Amniotic epithelial cell (primary cell): ENCODE measurements at regions not wholly inside any gene's neighbourhood (a gene's known extent, or its start where the extent isn't known, plus 50 kb on each side); places are given as distances from the start of the nearest gene placed in this dataset.
"Not testable (repeated sequence)": the region's sequence is repeated elsewhere in the genome, so short reads cannot be mapped to it uniquely, and the experiment has no call there.

Source experiments
- DNase-seq: peaks from one replicate; pipeline ENCODE4 v3.0.0-alpha.2; 2010; ENCODE audit warnings: low read depth

DNA sequence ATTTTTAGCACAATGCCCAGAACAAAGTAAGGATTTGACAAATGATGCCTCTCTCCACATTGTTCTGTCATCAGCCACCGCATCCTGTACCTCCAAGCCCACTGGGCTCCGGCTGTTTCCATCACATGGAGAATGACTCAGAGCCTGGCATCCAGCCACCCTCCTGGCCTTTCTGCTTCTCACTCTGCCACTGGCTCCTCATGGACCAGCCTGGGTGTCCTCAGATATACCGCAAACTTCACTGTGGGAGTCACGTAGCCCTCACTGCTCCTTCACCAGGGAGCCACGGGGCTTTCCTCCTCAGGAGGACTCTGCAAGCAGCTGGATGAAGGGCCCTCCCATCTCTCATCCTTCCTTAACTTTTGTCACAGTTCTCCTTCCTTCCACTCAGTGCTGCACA is 943.0 kb downstream of the TUBA3C start:
- not testable (repeated sequence) for DNase-seq

DNA sequence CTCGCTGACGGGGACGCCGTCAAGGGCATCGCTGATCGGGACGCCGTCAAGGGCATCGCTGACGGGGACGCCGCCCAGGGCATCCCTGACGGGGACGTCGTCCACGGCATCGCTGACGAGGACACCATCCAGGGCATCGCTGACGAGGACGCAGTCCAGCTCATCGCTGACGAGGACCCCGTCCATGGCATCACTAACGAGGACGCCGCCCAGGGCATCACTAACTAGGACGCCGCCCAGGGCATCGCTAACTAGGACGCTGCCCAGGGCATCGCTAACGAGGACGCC is 945.2 kb downstream of the TUBA3C start:
- no peak for DNase-seq

DNA sequence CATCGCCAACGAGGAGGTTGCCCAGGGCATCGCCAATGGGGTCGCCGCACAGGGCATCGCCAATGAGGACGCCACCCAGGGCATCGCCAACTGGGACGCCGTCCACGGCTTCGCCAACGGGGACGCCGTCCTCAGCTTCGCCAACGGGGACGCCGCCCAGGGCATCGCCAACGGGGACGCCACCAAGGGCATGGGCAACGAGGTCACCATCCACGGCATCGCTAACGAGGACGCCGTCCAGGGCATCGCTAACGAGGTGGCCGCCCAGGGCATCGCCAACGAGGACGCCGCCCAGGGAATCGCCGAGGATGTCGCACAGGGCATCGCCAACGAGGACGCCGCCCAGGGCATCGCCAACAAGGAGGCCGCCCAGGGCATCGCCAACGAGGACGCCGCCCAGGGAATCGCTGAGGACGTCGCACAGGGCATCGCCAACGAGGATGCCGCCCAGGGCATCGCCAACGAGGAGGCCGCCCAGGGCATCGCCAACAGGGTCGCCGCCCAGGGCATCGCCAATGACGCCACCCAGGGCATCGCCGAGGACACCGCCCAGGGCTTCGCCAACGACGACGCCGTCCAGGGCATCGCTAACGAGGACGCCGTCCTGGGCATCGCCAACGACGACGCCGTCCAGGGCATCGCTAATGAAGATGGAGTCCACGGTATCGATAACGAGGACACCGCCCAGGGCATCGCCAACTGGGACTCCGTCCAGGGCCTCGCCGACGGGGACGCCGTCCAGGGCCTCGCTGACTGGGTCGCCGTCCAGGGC is 945.7 kb downstream of the TUBA3C start:
- no peak for DNase-seq

DNA sequence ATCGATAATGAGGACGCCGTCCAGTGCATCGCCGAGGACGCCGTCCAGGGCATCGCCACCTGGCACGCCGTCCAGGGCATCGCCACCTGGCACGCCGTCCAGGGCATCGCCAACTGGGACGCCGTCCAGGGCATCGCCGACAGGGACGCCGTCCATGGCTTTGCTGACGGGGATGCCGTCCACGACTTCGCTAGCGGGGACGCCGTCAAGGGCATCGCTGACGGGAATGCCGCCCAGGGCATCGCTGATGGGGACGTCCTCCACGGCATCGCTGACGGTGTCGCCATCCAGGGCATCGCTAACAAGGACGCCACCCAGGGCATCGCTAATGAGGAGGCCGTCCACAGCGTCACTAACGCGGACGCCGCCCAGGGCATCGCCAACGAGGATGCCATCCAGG is 946.5 kb downstream of the TUBA3C start:
- DNase-seq, result no peak

DNA sequence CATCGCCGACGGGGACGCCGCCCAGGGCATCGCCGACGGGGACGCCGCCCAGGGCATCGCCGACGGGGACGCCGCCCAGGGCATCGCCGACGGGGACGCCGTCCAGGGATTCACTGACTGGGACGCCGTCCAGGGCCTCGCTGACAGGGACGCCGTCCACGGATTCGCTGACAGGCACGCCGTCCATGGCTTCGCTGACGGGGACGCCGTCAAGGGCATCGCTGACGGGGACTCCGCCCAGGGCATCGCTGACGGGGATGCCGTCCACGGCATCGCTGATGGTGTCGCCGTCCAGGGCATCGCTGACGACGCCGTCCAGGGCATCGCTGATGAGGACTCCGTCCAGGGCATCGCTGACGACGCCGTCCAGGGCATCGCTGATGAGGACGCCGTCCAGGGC is 947.2 kb downstream of the TUBA3C start:
- DNase-seq, result not testable (repeated sequence)

DNA sequence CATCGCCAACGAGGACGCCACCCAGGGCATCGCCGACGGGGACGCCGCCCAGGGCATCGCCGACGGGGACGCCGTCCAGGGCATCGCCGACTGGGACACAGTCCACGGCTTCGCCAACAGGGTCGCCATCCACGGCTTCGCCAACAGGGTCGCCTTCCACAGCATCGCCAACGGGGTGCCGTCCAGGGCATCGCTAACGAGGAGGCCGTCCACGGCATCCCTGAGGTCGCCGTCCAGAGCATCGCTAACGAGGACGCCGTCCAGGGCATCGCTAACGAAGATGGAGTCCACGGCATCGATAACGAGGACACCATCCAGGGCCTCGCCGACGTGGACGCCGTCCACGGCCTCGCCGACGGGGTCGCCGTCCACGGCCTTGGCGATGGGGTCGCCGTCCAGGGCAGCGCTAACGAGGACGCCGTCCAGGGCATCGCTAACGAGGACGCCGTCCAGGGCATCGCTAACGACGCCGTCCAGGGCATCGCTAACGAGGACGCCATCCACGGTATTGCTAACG is 947.8 kb downstream of the TUBA3C start:
- DNase-seq, result no peak

DNA sequence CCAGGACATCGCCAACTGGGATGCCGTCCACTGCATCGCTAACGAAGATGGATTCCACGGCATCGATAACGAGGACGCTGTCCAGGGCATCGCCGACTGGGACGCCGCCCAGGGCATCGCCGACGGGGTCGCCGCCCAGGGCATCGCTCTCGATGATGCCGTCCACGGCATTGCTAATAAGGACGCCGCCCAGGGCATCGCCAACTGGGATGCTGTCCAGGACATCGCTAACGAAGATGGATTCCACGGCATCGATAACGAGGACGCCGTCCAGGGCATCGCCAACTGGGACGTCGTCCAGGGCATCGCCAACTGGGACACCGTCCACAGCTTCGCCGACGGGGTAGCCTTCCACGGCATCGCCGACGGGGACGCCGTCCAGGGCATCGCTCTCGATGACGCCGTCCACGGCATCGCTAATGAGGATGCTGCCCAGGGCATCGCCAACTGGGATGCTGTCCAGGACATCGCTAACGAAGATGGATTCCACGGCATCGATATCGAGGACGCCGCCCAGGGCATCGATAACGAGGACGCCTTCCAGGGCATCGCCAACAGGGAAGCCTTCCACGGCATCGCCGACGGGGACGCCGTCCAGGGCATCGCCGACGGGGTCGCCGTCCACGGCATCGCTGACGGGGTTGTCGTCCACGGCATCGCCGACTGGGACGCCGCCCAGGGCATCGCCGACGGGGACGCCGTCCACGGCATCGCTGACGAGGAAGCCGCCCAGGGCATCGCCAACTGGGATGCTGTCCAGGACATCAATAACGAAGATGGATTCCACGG is 948.4 kb downstream of the TUBA3C start:
- no peak for DNase-seq

DNA sequence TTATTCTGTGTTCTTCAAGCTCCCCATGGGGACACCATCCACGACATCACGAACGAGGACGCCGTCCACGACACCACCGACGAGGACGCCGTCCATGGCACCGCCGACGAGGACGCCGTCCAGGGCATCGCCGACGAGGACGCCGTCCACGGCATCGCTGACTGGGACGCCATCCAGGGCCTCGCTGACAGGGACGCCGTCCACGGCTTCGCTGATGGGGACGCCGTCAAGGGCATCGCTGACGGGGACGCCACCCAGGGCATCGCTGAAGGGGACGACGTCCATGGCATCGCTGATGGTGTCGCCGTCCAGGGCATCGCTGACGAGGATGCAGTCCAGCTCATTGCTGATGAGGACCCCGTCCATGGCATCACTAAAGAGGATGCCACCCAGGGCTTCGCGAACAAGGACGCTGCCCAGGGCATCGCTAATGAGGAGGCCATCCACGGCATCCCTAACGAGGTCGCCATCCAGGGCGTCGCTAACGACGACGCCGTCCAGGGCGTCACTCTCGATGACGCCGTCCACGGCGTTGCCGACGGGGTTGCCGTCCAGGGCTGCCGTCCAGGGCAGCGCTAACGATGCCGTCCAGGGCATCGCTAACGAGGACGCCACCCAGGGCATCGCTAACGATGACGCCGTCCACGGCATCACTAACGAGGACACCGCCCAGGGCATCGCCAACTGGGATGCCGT is 949.2 kb downstream of the TUBA3C start:
- no peak for DNase-seq

DNA sequence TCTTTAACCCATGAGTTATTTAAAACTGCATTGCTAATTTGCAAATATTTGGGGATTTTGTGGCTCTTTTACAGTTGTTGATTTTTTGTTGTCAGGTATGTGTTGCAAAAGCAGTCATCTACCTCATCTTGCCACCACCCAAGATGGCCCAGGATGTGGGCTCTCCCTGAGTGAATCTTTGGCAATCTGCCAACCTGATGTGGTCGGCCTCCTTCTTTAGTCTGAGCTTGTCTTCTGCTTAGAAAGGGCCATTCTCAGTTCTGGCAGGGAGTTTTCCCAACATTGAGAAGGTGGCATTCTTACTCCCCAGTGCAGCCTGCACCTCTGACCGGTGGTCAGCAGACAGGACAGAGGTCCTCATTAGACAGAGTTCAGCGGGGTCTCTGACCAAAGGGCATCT is 957.2 kb downstream of the TUBA3C start:
- DNase-seq, result not testable (repeated sequence)

DNA sequence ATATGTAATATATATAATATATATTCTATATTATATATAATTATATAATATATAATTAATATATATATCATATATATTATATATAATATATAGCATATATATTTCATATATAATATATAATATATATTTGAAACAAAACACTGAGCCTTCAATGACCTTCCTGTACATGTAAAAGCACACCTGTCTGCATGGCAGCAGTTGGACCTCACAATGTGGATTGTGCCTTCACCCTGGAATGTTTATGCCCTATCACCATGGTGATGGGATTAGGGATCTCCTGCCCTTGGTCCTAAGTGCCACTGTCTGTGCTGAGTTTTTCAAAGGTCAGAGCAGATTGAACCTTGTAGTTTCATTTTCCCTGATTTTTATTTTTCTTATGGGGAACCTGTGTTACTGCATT is 966.9 kb downstream of the TUBA3C start:
- not testable (repeated sequence) for DNase-seq

DNA sequence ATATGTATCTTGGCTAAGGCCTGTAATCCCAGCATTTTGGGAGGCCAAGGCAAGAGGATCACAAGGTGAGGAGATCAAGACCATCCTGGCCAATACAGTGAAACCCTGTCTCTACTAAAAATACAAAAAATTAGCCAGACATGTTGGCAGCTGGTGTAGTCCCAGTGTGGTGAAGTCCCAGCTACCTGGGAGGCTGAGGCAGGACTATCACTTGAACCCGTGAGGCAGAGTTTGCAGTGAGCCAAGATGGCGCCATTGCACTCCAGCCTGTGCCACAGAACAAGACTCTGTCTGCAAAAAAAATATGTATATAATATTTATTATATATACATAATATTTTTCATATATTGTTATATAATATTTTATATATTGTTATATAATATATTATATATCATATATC is 968.1 kb downstream of the TUBA3C start:
- DNase-seq, result not testable (repeated sequence)

DNA sequence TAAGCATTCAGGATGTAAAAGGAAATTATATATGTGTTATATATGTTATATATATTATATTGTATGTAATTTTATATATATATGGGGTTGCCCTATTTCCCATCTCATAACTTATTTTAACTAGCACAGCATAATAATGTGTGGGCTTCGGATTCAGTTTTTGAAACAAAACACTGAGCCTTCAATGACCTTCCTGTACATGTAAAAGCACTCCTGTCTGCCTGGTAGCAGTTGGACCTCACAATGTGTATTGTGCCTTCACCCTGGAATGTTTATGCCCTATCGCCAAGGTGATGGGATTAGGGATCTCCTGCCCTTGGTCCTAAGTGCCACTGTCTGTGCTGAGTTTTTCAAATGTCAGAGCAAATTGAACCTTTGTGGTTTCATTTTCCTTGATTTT is 968.8 kb downstream of the TUBA3C start:
- DNase-seq, result peak; percentile 4

DNA sequence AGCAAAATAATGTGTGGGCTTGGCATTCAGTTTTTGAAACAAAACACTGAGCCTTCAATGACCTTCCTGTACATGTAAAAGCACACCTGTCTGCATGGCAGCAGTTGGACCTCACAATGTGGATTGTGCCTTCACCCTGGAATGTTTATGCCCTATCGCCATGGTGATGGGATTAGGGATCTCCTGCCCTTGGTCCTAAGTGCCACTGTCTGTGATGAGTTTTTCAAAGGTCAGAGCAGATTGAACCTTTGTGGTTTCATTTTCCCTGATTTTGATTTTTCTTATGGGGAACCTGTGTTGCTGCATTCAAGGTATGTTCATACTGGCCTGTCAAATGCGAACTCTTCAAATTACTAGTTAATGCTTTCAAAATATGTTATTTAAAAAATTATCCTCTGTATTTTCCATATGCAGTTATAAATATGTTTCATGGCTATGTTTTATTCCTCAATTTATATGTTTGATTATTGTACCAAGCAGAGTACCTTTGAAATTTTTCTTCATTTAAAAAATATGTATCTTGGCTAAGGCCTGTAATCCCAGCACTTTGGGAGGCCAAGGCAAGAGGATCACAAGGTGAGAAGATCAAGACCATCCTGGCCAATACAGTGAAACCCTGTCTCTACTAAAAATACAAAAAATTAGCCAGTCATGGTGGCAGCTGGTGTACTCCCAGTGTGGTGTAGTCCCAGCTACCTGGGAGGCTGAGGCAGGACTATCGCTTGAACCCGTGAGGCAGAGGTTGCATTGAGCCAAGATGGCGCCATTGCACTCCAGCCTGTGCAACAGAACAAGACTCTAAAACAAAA is 969.7 kb downstream of the TUBA3C start:
- DNase-seq, result peak; percentile 3

DNA sequence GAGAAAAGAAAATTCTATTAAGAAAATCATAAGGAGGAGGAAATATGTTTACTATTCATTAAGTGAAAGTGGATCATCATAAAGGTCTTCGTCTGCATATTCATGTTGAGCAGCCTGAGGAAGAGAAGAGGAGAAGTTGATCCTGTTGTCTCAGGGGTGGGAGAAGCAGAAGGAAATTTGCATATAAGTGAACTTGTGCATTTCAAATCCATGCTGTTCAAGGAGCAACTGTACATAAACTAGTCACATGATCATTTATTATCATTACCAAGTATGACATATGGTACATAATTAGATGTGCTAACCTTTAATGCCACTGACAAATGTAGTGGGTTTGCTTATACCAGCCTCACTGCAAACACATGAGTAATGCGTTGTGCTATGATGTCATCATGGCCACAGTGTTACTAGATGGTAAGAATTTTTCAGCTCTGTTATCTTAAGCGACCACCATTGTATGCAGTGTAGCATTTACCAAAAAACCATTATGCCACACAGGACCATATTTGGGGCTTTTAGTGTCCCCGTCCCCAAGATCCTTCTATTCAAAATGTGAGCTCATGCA is 976.9 kb downstream of the TUBA3C start:
- not testable (repeated sequence) for DNase-seq

DNA sequence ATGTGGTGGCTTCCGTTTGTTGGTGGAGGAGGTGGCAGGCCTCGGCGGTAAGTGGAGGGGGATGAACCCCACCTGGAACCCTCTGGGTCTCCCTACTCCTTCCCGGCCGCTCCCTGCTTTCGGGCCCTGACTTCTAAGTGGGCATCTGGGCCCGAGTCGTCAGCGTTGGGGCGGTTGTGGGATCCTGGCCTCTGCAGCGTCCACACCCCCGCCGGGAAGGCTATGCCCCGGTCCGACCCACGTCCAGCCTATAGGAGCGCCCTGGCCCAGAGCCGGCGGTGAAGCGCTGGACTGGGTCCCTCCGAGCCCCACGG is 986.3 kb downstream of the TUBA3C start:
- not testable (repeated sequence) for DNase-seq

DNA sequence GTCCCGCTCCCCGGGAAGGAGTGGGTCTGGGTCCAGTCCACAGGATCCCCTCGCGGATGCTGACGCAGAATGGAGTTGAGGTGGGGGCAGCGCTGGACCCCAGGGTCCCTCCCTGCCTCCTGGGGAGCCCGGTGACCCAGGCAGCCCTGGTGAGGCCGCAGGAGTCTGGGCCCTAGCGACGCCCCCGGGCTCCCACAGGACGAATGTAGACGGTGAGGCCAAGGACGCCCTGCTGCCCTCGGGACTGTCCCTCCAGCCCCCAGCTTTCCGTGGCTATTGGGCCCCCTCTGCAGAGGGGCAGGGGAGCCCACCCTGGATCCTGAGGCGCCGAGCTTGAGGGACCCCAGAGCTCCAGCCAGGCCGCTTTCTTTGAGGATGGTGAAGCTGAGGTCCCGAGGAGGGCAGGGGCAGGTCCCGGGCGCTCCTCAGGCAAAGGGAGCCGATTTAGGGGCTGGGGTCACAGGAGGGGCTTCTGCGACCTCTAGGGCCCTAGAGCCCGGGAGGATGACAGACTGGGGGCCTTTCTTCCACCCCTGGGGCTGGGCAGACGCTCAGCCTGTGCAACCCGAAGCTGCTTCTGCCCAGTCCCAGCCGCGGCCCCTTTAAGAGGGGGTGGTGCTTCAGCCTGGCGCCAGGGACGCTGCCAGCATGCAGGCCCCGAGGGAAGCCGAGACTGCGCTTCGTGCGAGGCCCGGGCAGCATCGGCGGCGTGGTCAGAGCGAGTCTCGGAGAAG is 986.8 kb downstream of the TUBA3C start:
- not testable (repeated sequence) for DNase-seq

DNA sequence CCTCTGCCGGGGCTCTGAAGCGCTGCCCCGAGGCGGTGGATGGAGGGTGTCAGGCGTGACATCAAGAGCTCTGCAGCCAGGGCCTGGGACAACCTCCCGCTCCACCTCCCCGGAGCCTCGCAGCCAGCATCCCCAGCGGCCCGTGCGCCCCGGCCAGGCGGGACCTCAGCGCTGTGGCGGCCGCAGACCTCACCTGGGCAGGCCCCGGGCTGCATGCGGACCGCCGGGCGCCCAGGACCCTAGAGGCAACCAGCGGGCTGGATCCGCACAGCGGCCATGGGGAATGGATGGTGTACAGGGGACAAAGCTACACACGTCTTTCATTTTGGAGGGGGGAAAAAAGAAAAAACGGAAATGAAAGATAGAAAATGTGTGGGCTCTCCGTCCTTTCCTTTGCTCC is 987.5 kb downstream of the TUBA3C start:
- not testable (repeated sequence) for DNase-seq
